Liver (tissue), 7 donors: ENCODE measurements at regions not wholly inside any gene's neighbourhood (a gene's known extent, or its start where the extent isn't known, plus 50 kb on each side); places are given as distances from the start of the nearest gene placed in this dataset.

ENCODE experiments used
- DNase-seq: peaks from one replicate; pipeline ENCODE4 v3.0.0-alpha.2; 2017; ENCODE audit warnings: low spot score
- H3K27ac ChIP-seq, 2 donors: one replicate each; pipeline ENCODE4 v1.7.0; 2013; ENCODE audit warnings: inconsistent platforms in 2 of 2, low read length in 2 of 2, control low read depth in 1 of 2, low read depth in 1 of 2, mild to moderate bottlenecking in 1 of 2
- H3K27me3 ChIP-seq, 4 donors: one replicate each; pipeline versions ENCODE4 v1.6.1 to v1.7.0; 2013; ENCODE audit warnings: low read length in 3 of 4, inconsistent platforms in 1 of 4, mild to moderate bottlenecking in 1 of 4, moderate library complexity in 1 of 4; ENCODE audit not compliant: control insufficient read depth in 4 of 4, insufficient read depth in 4 of 4
- H3K36me3 ChIP-seq, 4 donors: one replicate each; pipeline versions ENCODE4 v1.6.1 to v1.7.0; 2013; ENCODE audit warnings: low read length in 3 of 4, mild to moderate bottlenecking in 3 of 4, low read depth in 1 of 4, moderate library complexity in 1 of 4; ENCODE audit not compliant: control insufficient read depth in 4 of 4, insufficient read depth in 3 of 4
- H3K4me1 ChIP-seq, 4 donors: one replicate each; pipeline versions ENCODE4 v1.6.1 to v1.7.0; 2013; ENCODE audit warnings: low read length in 3 of 4, mild to moderate bottlenecking in 3 of 4, moderate library complexity in 1 of 4; ENCODE audit not compliant: control insufficient read depth in 4 of 4, insufficient read depth in 4 of 4
- H3K4me3 ChIP-seq, 3 donors: one replicate each; pipeline versions ENCODE4 v1.6.1 to v1.7.0; 2013; ENCODE audit warnings: low read length in 3 of 3, control low read depth in 1 of 3, low read depth in 1 of 3, mild to moderate bottlenecking in 1 of 3
- H3K9ac ChIP-seq, 2 donors: one replicate each; pipeline ENCODE4 v1.7.0; 2013; ENCODE audit warnings: low read length in 2 of 2, mild to moderate bottlenecking in 2 of 2, moderate library complexity in 2 of 2, control low read depth in 1 of 2, low read depth in 1 of 2
- H3K9me3 ChIP-seq, 4 donors: one replicate each; pipeline versions ENCODE4 v1.6.1 to v1.7.0; 2013; ENCODE audit warnings: low read length in 3 of 4; ENCODE audit not compliant: control insufficient read depth in 4 of 4
- ATF3 ChIP-seq: IDR thresholded peaks from 2 replicates; pipeline ENCODE4 v1.6.1; 2016; ENCODE audit warnings: antibody characterized with exemption
- EGR1 ChIP-seq, 2 donors: IDR thresholded peaks; 2 replicates each; pipeline ENCODE4 v1.6.1; 2016 to 2018; ENCODE audit warnings: antibody characterized with exemption in 2 of 2, low read depth in 2 of 2
- FOXA1 ChIP-seq: IDR thresholded peaks from 2 replicates; pipeline ENCODE4 v1.6.1; 2016; ENCODE audit warnings: antibody characterized with exemption
- GABPA ChIP-seq, 2 donors: IDR thresholded peaks in 1 of 2; conservative IDR thresholded peaks in 1 of 2; 2 replicates each; pipeline ENCODE4 v1.6.1; 2016; ENCODE audit warnings: antibody characterized with exemption in 2 of 2, mild to moderate bottlenecking in 1 of 2, moderate library complexity in 1 of 2
- HNF4A ChIP-seq, 2 donors: conservative IDR thresholded peaks; 2 replicates each; pipeline ENCODE4 v1.6.1; 2016; ENCODE audit warnings: antibody characterized with exemption in 2 of 2, mild to moderate bottlenecking in 2 of 2
- HNF4G ChIP-seq: IDR thresholded peaks from 2 replicates; pipeline ENCODE4 v1.6.1; 2016; ENCODE audit warnings: antibody characterized with exemption
- NR2F2 ChIP-seq: IDR thresholded peaks from 2 replicates; pipeline ENCODE4 v1.6.1; 2016; ENCODE audit warnings: antibody characterized with exemption
- RAD21 ChIP-seq, 2 donors: IDR thresholded peaks; 2 replicates each; pipeline ENCODE4 v1.6.1; 2016; ENCODE audit warnings: antibody characterized with exemption in 2 of 2, mild to moderate bottlenecking in 2 of 2
- REST ChIP-seq: IDR thresholded peaks from 2 replicates; pipeline ENCODE4 v1.6.1; 2016; ENCODE audit warnings: antibody characterized with exemption, mild to moderate bottlenecking
- TAF1 ChIP-seq: conservative IDR thresholded peaks from 2 replicates; pipeline ENCODE4 v1.6.1; 2016; ENCODE audit warnings: antibody characterized with exemption, mild to moderate bottlenecking
- YY1 ChIP-seq: IDR thresholded peaks from 2 replicates; pipeline ENCODE4 v1.6.1; 2016; ENCODE audit warnings: antibody characterized with exemption, mild to moderate bottlenecking
- ZBTB33 ChIP-seq: IDR thresholded peaks from 2 replicates; pipeline ENCODE4 v1.6.1; 2016; ENCODE audit warnings: antibody characterized with exemption
- WGBS: extraction: QIAGEN DNeasy Blood & Tissue Kit; methylation state at CpG from one replicate; pipeline ENCODE4 v1.1.7; 2013; 5-methylcytosine and 5-hydroxymethylcytosine counted together
- donor health status: healthy.
- donor health status: healthy.
- donor health status: healthy.
- donor health status: healthy.

GRCh38 chr7:18103436-18104218 is 76.0 kb upstream of the PRPS1L1 start:
- WGBS: 87% methylated on average over 15 of the region's 15 CpGs
- no peak overlapping the region for H3K4me3 ChIP-seq
- no peaks in the 10 kb centered on the region for H3K36me3 ChIP-seq
- peaks cover 0 to 2% (median under 1%) of the 10 kb centered on the region in 4 donors for H3K27me3 ChIP-seq
- no peak for DNase-seq
- no peaks in the 10 kb centered on the region for H3K4me1 ChIP-seq
- no peaks in the 10 kb centered on the region for H3K9me3 ChIP-seq
- no peak for TF ChIP-seq ATF3
- no peak for TF ChIP-seq ZBTB33
- TF ChIP-seq HNF4A (conservative IDR thresholded peaks at IDR 0.05): no peak
- TF ChIP-seq EGR1 (IDR thresholded peaks at IDR 0.05; ENCODE audit: low read depth in 2 of 2): no peak
- TF ChIP-seq RAD21 (IDR thresholded peaks at IDR 0.05): no peak
- TF ChIP-seq NR2F2: no peak
- no peak for TF ChIP-seq FOXA1
- no peak for TF ChIP-seq HNF4G
- no peak for TF ChIP-seq REST
- no peak for TF ChIP-seq YY1
- no peak overlapping the region for H3K27ac ChIP-seq
- no peak overlapping the region for H3K9ac ChIP-seq

GRCh38 chr7:18109762-18110161 is 82.1 kb upstream of the PRPS1L1 start:
- no peaks in the 10 kb centered on the region for H3K9me3 ChIP-seq
- no peak overlapping the region for H3K4me3 ChIP-seq
- 64% methylated on average over 1 of the region's 1 CpG for WGBS
- no peaks in the 10 kb centered on the region for H3K36me3 ChIP-seq
- H3K27me3 ChIP-seq: peaks cover 0 to 2% (median under 1%) of the 10 kb centered on the region in 4 donors
- no peak overlapping the region for H3K9ac ChIP-seq
- DNase-seq: no peak
- H3K4me1 ChIP-seq: no peaks in the 10 kb centered on the region
- TF ChIP-seq TAF1 (no peak), EGR1 (IDR thresholded peaks at IDR 0.05; ENCODE audit: low read depth in 2 of 2) (no peak), GABPA (IDR thresholded peaks at IDR 0.05 in 1 of 2, conservative IDR thresholded peaks at IDR 0.05 in 1 of 2) (no peak), RAD21 (IDR thresholded peaks at IDR 0.05) (no peak), REST (no peak)
- H3K27ac ChIP-seq: no peak overlapping the region
